Type B pancreatic cell (in vitro differentiated cells): ENCODE measurements at regions not wholly inside any gene's neighbourhood (a gene's known extent, or its start where the extent isn't known, plus 50 kb on each side); places are given as distances from the start of the nearest gene placed in this dataset.

Experiments used
- DNase-seq: peaks from one replicate; pipeline ENCODE4 v3.0.0; 2021; ENCODE audit warnings: mixed read lengths; ENCODE audit not compliant: unreplicated experiment; ENCODE audit errors: extremely low spot score
- H3K27ac Mint-ChIP-seq: 2 replicates; pipeline ENCODE4 v1.8.0; 2021; ENCODE audit warnings: mild to moderate bottlenecking, mixed read lengths
- H3K27me3 Mint-ChIP-seq: 2 replicates; pipeline ENCODE4 v1.8.0; 2021; ENCODE audit warnings: mixed read lengths
- H3K36me3 Mint-ChIP-seq: 2 replicates; pipeline ENCODE4 v1.8.0; 2021; ENCODE audit warnings: mixed read lengths
- H3K4me1 Mint-ChIP-seq: one replicate; pipeline ENCODE4 v1.8.0; 2021; ENCODE audit warnings: mixed read lengths; ENCODE audit not compliant: unreplicated experiment
- H3K4me3 Mint-ChIP-seq: 2 replicates; pipeline ENCODE4 v1.8.0; 2021; ENCODE audit warnings: mild to moderate bottlenecking, mixed read lengths
- H3K9me3 Mint-ChIP-seq: 2 replicates; pipeline ENCODE4 v1.8.0; 2021; ENCODE audit warnings: mixed read lengths
- TF ChIP-seq, protein P1 (sequence below): fragments of 200-600 bp; sonication (generic); conservative IDR thresholded peaks from 2 replicates; pipeline ENCODE4 v1.5.0; 2021; ENCODE audit warnings: antibody characterized with exemption, mild to moderate bottlenecking

DNA sequence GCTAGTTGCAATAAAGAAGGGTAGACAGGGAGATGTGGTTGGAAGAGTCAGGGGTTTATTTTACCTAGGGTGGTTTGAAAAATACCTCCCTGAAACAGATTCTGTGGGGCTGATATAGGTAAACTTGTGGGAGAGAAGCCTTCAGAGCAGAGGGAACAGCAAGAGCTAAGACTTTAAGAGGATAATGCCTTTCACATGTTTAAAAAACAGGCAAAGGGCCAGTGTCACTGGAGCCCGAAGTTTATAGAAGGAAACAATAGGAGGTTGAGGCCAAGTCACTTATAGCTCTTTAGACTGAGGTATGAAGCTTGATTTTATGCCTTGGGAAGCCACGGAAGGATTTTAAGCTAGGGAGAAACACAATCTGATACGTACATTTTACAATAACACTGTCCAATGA lies 448.7 kb downstream of the TAFA4 start:
- DNase-seq: no peak
- TF ChIP-seq, protein P1, sequence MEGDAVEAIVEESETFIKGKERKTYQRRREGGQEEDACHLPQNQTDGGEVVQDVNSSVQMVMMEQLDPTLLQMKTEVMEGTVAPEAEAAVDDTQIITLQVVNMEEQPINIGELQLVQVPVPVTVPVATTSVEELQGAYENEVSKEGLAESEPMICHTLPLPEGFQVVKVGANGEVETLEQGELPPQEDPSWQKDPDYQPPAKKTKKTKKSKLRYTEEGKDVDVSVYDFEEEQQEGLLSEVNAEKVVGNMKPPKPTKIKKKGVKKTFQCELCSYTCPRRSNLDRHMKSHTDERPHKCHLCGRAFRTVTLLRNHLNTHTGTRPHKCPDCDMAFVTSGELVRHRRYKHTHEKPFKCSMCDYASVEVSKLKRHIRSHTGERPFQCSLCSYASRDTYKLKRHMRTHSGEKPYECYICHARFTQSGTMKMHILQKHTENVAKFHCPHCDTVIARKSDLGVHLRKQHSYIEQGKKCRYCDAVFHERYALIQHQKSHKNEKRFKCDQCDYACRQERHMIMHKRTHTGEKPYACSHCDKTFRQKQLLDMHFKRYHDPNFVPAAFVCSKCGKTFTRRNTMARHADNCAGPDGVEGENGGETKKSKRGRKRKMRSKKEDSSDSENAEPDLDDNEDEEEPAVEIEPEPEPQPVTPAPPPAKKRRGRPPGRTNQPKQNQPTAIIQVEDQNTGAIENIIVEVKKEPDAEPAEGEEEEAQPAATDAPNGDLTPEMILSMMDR: no peak
- Mint-ChIP-seq H3K27me3 (no peaks in the 10 kb centered on the region), H3K4me3 (no peak overlapping the region), H3K36me3 (peaks cover 4% of the 10 kb centered on the region), H3K27ac (no peak overlapping the region), H3K4me1 (no peaks in the 10 kb centered on the region), H3K9me3 (no peaks in the 10 kb centered on the region)

DNA sequence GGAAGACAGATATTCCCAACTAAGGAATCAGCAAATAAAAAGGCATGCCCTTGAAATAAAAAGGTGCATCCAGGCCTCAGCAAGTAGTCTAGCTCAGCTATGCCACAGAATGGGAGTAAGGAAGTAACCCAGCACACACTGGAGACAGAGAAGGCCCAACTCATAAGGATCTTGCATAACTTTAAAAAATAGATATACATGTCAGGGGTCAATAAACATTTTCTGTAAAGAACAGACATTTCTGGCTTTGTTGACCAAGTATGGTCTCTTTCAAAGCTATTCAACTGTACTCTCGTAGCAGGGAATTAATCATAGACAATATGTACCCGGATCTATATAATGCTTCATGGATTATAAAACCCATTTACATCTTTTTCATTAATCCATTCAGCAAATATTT lies 449.3 kb downstream of the TAFA4 start:
- Mint-ChIP-seq H3K9me3 (no peaks in the 10 kb centered on the region), H3K4me3 (no peak overlapping the region), H3K4me1 (no peaks in the 10 kb centered on the region), H3K27me3 (no peaks in the 10 kb centered on the region), H3K36me3 (peaks cover 4% of the 10 kb centered on the region), H3K27ac (no peak overlapping the region)
- no peak for DNase-seq
- TF ChIP-seq, protein P1: no peak

DNA sequence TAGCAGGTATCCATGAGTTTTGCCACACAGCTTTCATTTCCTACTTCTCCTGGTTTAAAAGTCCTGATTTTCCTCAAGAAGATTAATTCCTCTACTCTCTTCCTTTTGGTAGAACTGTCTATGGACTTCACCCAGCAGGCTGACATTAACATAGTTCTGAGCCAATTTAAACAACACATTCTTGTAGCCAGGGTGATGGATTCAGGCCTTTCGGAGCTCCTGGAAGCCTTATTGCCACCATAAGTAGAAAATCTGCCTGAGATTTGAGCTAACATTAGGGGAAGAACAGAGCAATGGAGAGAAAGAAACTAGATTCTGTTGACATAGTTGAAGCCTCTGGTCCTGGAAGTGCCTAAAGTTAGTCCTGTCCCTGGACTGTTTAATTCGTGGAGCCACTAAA lies 449.8 kb downstream of the TAFA4 start:
- DNase-seq: no peak
- H3K27me3 Mint-ChIP-seq: no peaks in the 10 kb centered on the region
- TF ChIP-seq, protein P1: no peak
- no peaks in the 10 kb centered on the region for H3K9me3 Mint-ChIP-seq
- peaks cover 4% of the 10 kb centered on the region for H3K36me3 Mint-ChIP-seq
- H3K27ac Mint-ChIP-seq: no peak overlapping the region
- no peaks in the 10 kb centered on the region for H3K4me1 Mint-ChIP-seq
- H3K4me3 Mint-ChIP-seq: no peak overlapping the region

DNA sequence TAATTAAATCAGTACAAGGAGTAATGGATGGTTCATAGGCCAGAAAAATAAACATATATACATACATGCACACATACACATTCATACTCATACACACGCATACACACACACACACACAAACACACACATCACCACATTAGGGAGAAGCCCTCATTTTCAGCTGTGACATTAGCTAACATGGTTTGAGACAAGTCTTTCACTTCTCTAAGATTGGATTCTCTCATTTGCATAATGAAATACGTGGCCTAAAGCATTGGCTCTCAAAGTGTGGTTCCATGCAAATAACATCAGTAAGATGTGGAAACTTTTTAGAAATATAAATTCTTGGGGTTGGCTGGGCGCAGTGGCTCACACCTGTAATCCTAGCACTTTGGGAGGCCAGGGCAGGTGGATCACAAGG lies 452.6 kb downstream of the TAFA4 start:
- no peaks in the 10 kb centered on the region for H3K27me3 Mint-ChIP-seq
- peaks cover 4% of the 10 kb centered on the region for H3K36me3 Mint-ChIP-seq
- H3K9me3 Mint-ChIP-seq: no peaks in the 10 kb centered on the region
- TF ChIP-seq, protein P1: no peak
- H3K4me1 Mint-ChIP-seq: no peaks in the 10 kb centered on the region
- no peak overlapping the region for H3K4me3 Mint-ChIP-seq
- H3K27ac Mint-ChIP-seq: no peak overlapping the region
- no peak for DNase-seq

DNA sequence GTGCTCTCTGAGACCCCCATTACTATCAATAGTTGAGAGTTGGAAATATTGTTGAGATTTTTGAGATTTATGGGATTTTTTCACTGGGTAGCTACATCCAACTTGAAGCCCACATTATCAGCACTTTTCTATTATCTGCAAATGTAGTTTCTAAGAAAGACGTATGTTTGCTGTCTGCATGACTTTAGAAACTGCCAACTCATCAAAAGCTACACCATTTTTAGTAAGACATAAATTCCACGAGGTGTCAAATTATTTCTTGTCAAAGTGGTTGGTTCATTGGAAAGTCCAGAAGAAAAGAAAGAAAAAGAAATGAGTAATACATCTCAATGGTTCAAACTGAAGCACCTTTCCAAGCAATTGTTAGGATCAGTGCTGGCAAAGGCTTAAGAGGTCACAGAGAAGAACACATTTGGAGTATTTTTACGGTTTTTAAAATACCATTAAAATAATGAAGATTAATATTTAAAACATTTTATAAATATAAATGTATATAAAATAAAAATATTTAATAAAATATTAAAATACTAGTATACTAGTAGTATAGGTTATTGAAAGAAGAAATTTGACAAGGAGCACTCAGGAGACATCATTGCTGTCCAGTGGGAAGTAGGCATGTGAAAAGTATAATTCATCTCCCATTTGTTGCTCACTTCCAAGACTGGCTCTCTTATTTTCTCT lies 463.5 kb downstream of the TAFA4 start:
- no peak overlapping the region for H3K27ac Mint-ChIP-seq
- no peak for DNase-seq
- no peak overlapping the region for H3K4me3 Mint-ChIP-seq
- H3K27me3 Mint-ChIP-seq: no peaks in the 10 kb centered on the region
- H3K4me1 Mint-ChIP-seq: no peaks in the 10 kb centered on the region
- TF ChIP-seq, protein P1: no peak
- H3K36me3 Mint-ChIP-seq: no peaks in the 10 kb centered on the region
- peaks cover 7% of the 10 kb centered on the region for H3K9me3 Mint-ChIP-seq

DNA sequence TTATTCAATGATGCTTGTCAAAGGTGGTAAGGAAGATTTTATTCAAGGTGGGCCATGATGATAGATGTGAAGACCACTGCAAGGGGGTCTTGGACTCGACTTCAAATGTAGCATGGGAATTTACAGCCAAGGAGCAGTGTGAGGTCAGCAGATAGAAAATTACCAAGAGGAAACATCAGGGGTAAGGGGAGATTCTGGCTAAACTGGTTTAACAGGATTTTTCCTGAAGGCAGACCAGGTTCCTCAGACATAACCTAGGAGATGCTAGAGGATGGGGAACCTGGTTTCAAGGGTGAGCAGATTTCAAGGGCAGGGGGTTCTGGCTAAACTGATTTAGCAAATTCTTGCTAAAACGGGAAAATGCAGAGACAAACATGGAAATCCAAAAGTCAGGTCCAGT lies 464.9 kb downstream of the TAFA4 start:
- Mint-ChIP-seq H3K4me3 (no peak overlapping the region), H3K27ac (peak overlapping the region; percentile 21), H3K9me3 (peaks cover 5% of the 10 kb centered on the region), H3K27me3 (no peaks in the 10 kb centered on the region), H3K36me3 (no peaks in the 10 kb centered on the region), H3K4me1 (no peaks in the 10 kb centered on the region)
- DNase-seq: no peak
- TF ChIP-seq, protein P1: no peak
